ENCODE measurements at regions not wholly inside any gene's neighbourhood (a gene's known extent, or its start where the extent isn't known, plus 50 kb on each side); places are given as distances from the start of the nearest gene placed in this dataset.
A peak's percentile ranks its signal among the peaks of the same experiment; 100 is the strongest.

GRCh38 chr3:148202386-148202785, 495.3 kb upstream of the AGTR1 start (continued):
- no peak for TF ChIP-seq BCLAF1 (IDR thresholded peaks at IDR 0.05)
- TF ChIP-seq CBX5 (IDR thresholded peaks at IDR 0.05; ENCODE audit: low read depth): no peak
- TF ChIP-seq CBFB (IDR thresholded peaks at IDR 0.05; ENCODE audit: low read depth): no peak
- no peak for TF ChIP-seq POLR2AphosphoS5 (IDR thresholded peaks at IDR 0.05; ENCODE audit: low read length)
- no peak for TF ChIP-seq ZBTB40 (IDR thresholded peaks at IDR 0.05; ENCODE audit: borderline replicate concordance)
- no peak for TF ChIP-seq ELK1 (IDR thresholded peaks at IDR 0.05; ENCODE audit: low read depth, low read length)
- peak; percentile 80 for TF ChIP-seq SPI1 (IDR thresholded peaks at IDR 0.05; ENCODE audit: borderline replicate concordance, insufficient read depth, low read depth, low read length)
- no peak for TF ChIP-seq STAT1 (conservative IDR thresholded peaks at IDR 0.05)
- no peak; a peak in 1 of 4 replicates for TF ChIP-seq IKZF2 (IDR thresholded peaks at IDR 0.05)
- TF ChIP-seq ATF7 (IDR thresholded peaks at IDR 0.05; ENCODE audit: low read depth): no peak
- TF ChIP-seq PRDM15 (CRISPR knock-in tag; IDR thresholded peaks at IDR 0.05): no peak
